DND-41 (cell line): ENCODE measurements at regions not wholly inside any gene's neighbourhood (a gene's known extent, or its start where the extent isn't known, plus 50 kb on each side); places are given as distances from the start of the nearest gene placed in this dataset.

Experiments
- CTCF ChIP-seq: IDR thresholded peaks from 2 replicates; pipeline ENCODE4 v1.5.1; 2012; ENCODE audit warnings: borderline replicate concordance, low read length, moderate library complexity, mild to moderate bottlenecking; ENCODE audit not compliant: poor library complexity, severe bottlenecking; ENCODE audit errors: extremely low read depth
- EZH2 ChIP-seq: IDR thresholded peaks from 3 replicates; pipeline ENCODE4 v1.6.1; 2012; ENCODE audit warnings: borderline replicate concordance, low read depth, mild to moderate bottlenecking, moderate library complexity, low read length, inconsistent platforms; ENCODE audit not compliant: severe bottlenecking

GRCh38 chr15:77807115-77807514 lies 174.4 kb upstream of the LINGO1 start:
- TF ChIP-seq CTCF (no peak), EZH2 (no peak)
